ENCODE measurements at regions not wholly inside any gene's neighbourhood (a gene's known extent, or its start where the extent isn't known, plus 50 kb on each side); places are given as distances from the start of the nearest gene placed in this dataset.
A peak's percentile ranks its signal among the peaks of the same experiment; 100 is the strongest.

DNA sequence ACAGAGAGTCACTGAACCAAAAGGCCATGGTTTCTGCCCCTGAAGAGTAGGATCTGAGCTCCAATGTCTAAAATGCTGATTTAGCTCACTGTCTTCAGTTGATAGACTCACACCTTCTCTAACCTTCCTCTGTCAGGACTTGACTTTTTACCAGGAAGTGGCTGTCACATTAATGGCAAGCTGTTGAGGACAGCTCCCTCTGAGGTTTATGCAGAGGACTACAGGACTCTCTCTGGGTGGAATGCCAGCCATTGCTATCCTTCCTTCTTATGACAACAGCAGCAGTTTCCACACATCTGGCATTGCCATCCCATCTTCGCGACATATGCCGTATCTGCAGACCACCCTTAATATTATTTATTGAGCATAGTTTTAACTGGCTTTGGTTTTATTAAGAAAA is 103.8 kb upstream of the PRICKLE2 start:
- Histone ChIP-seq H3K27ac (no peak overlapping the region), H3K36me3 (no peaks in the 10 kb centered on the region), H3K4me3 (no peak overlapping the region), H3K27me3 (replicated peaks in 1 of 7) (no peaks in the 10 kb centered on the region), H3K9me3 (no peaks in the 10 kb centered on the region), H3K4me1 (no peaks in the 10 kb centered on the region)
- intact Hi-C loops (cut with DNase I; ENCODE audit: low total_unique reads), result no loop called here
- WGBS, 5 donors, result 78 to 100% (median 84%) methylated on average over 3 of the region's 3 CpGs
- DNase-seq, result no peak
- TF ChIP-seq POLR2AphosphoS5 (IDR thresholded peaks at IDR 0.05) (no peak), POLR2A (IDR thresholded peaks at IDR 0.05) (no peak)
- TF ChIP-seq, protein P1, sequence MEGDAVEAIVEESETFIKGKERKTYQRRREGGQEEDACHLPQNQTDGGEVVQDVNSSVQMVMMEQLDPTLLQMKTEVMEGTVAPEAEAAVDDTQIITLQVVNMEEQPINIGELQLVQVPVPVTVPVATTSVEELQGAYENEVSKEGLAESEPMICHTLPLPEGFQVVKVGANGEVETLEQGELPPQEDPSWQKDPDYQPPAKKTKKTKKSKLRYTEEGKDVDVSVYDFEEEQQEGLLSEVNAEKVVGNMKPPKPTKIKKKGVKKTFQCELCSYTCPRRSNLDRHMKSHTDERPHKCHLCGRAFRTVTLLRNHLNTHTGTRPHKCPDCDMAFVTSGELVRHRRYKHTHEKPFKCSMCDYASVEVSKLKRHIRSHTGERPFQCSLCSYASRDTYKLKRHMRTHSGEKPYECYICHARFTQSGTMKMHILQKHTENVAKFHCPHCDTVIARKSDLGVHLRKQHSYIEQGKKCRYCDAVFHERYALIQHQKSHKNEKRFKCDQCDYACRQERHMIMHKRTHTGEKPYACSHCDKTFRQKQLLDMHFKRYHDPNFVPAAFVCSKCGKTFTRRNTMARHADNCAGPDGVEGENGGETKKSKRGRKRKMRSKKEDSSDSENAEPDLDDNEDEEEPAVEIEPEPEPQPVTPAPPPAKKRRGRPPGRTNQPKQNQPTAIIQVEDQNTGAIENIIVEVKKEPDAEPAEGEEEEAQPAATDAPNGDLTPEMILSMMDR (IDR thresholded peaks at IDR 0.05 in 8 of 11, conservative IDR thresholded peaks at IDR 0.05 in 3 of 11), result no peak

DNA sequence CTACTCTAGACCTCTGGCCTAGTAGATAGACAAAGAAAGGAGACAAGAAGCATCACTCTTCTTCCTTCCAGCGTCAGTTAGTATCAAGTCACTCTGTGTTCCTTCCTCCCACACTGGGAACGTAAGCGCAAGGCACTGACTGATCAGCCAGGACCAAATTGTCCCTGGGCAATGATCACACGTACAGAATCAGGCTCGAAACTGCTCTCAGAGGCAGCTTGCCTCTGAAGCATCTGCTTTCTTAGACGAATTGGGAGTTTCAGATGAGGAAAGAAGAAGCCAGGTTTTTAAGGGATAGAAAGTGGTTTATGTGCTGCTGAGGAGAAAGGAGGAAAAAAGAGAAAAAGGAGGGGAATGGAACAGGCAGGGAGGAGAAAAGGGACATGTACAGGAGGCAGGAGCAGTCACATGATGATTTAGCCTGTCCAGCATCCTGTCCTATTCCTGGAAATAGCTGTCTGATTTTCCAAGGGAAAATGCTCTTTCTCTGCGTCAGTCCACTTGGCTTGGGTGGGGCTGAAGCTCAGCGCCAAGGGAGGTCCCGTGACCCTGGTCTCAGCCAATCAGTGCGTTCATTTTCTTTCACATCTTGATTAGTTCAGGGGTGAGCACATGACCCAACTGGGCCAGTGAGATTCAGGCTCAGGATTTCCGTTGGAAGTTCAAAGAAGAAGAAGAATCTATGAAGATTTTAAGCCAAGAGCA is 102.0 kb upstream of the PRICKLE2 start:
- intact Hi-C loops (cut with DNase I; ENCODE audit: low total_unique reads), result no loop called here
- no peaks in the 10 kb centered on the region for H3K9me3 ChIP-seq
- DNase-seq, result no peak
- H3K4me1 ChIP-seq, result no peaks in the 10 kb centered on the region
- no peaks in the 10 kb centered on the region for H3K36me3 ChIP-seq
- no peaks in the 10 kb centered on the region for H3K27me3 ChIP-seq (replicated peaks in 1 of 7)
- H3K27ac ChIP-seq, result peak overlapping the region in 7 of 8 donors; percentile 60 to 78 (median 67)
- WGBS, 5 donors, result 61 to 83% (median 72%) methylated on average over 11 of the region's 11 CpGs
- no peak overlapping the region for H3K4me3 ChIP-seq
- TF ChIP-seq POLR2A (IDR thresholded peaks at IDR 0.05), result no peak
- TF ChIP-seq POLR2AphosphoS5 (IDR thresholded peaks at IDR 0.05), result peak in 2 of 3 donors; percentile 27 to 32

DNA sequence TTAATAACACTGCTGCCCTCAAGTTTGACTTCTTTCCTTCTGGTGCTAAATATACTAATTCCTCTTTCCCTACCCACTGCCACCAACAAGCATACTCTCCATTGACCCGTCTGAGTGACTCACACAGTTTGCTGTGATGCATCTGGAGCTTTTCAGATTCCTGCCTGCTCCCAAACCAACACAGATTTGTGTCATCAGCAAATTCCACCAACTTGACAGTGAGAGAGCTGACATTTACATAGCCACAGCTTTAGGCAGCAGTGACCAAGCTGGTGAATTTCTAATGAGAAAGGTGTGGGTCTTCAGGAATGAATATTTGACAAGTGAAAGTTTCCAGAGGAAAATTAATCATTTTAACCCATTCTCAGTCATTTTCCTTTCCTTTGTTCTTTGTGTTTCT is 96.5 kb upstream of the PRICKLE2 start:
- Histone ChIP-seq H3K27ac (peak overlapping the region in 3 of 8 donors; percentile 18 to 52 (median 33)), H3K4me3 (no peak overlapping the region), H3K9me3 (no peaks in the 10 kb centered on the region), H3K4me1 (no peaks in the 10 kb centered on the region), H3K27me3 (replicated peaks in 1 of 7) (no peaks in the 10 kb centered on the region), H3K36me3 (no peaks in the 10 kb centered on the region)
- DNase-seq, result no peak
- intact Hi-C loops (cut with DNase I; ENCODE audit: low total_unique reads), result no loop called here
- WGBS, 5 donors, result 23 to 66% (median 44%) methylated on average over 1 of the region's 1 CpG
- TF ChIP-seq POLR2AphosphoS5 (IDR thresholded peaks at IDR 0.05), result peak in 1 of 3 donors; percentile 62
- no peak for TF ChIP-seq POLR2A (IDR thresholded peaks at IDR 0.05)
- TF ChIP-seq, protein P1 (IDR thresholded peaks at IDR 0.05 in 8 of 11, conservative IDR thresholded peaks at IDR 0.05 in 3 of 11), result no peak

DNA sequence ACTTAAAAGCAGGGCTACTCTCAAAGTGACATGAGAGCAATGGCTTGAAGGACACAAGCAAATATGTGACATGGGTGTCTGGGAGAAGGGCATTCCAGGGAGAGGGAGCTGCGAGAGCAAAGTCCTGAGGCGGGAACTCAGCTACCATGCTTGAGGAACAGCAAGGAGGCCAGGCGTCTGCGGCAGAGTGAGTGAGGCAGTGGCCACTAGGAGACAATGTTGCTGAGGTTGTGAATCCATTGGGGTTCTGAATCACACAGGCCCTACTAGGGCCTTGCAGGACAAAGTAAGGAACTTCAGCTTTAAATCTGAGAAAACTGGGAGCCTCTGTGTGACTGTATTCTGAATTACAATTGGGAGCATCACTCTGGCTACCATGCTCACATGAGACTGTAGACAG is 94.1 kb upstream of the PRICKLE2 start:
- Histone ChIP-seq H3K27me3 (replicated peaks in 1 of 7) (no peaks in the 10 kb centered on the region), H3K27ac (no peak overlapping the region), H3K4me1 (no peaks in the 10 kb centered on the region), H3K4me3 (no peak overlapping the region), H3K36me3 (no peaks in the 10 kb centered on the region), H3K9me3 (no peaks in the 10 kb centered on the region)
- DNase-seq, result no peak
- intact Hi-C loops (cut with DNase I; ENCODE audit: low total_unique reads), result no loop called here
- 89 to 93% (median 91%) methylated on average over 4 of the region's 4 CpGs for WGBS, 5 donors
- TF ChIP-seq POLR2A (IDR thresholded peaks at IDR 0.05) (no peak), POLR2AphosphoS5 (IDR thresholded peaks at IDR 0.05) (no peak)
- TF ChIP-seq, protein P1 (IDR thresholded peaks at IDR 0.05 in 8 of 11, conservative IDR thresholded peaks at IDR 0.05 in 3 of 11), result no peak

Measured in spleen (tissue), 11 donors.